GM12872 (cell line): ENCODE measurements at regions not wholly inside any gene's neighbourhood (a gene's known extent, or its start where the extent isn't known, plus 50 kb on each side); places are given as distances from the start of the nearest gene placed in this dataset.

Experiments used
- CTCF ChIP-seq: IDR thresholded peaks from 3 replicates; pipeline ENCODE4 v1.5.1; 2011; ENCODE audit warnings: low read depth, mild to moderate bottlenecking, low read length, moderate library complexity; ENCODE audit not compliant: insufficient read depth

GRCh38 chr19:5255602-5256231 is 84.9 kb downstream of the PTPRS start:
- TF ChIP-seq CTCF = no peak

GRCh38 chr19:5254944-5255343 is 85.7 kb downstream of the PTPRS start:
- no peak for TF ChIP-seq CTCF

- TF ChIP-seq CTCF = no peak
These were observed 86.1 kb downstream of the PTPRS start for GRCh38 chr19:5254543-5254942.

GRCh38 chr19:5253406-5254110 is 87.1 kb downstream of the PTPRS start:
- TF ChIP-seq CTCF = no peak

- TF ChIP-seq CTCF = no peak
These were observed 89.2 kb downstream of the PTPRS start for GRCh38 chr19:5251096-5252065.

GRCh38 chr19:5250127-5250659 is 90.4 kb downstream of the PTPRS start:
- no peak for TF ChIP-seq CTCF

- no peak for TF ChIP-seq CTCF
These were observed 91.1 kb downstream of the PTPRS start for GRCh38 chr19:5249526-5249925.
